ENCODE measurements at regions not wholly inside any gene's neighbourhood (a gene's known extent, or its start where the extent isn't known, plus 50 kb on each side); places are given as distances from the start of the nearest gene placed in this dataset.
A peak's percentile ranks its signal among the peaks of the same experiment; 100 is the strongest.

DNA sequence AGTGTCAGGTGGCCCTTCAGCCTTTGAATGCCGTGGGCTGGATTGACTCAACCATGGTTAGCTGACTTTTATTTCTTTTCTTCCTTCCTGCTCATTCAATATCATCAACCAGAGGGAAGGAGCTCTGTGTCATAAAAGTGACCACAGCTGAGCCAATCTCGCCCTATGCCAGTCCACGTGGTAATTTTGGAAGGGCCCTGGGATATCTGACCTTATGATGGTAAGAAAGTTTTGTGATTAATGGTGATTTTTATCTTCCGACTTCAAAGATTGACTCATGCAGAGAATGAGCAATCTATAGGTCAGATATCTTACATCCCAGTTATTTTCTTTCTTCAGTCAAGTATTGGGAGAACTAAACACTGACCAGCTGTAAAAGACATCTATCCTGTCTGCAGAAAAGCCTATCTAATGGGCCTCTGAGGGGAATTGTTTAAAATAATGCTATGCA, 170.3 kb downstream of the ZC3H11B start:
- H3K9me3 ChIP-seq: no peaks in the 10 kb centered on the region
- DNase-seq (no peak), ATAC-seq (no peak)
- intact Hi-C loops (cut with DNase I; ENCODE audit: low total_unique reads) (no loop called here), in situ Hi-C loops (cut with MboI; ENCODE audit: low sequenced_read_pairs in 4 of 4) (no loop called here)
- H3K4me1 ChIP-seq: no peaks in the 10 kb centered on the region
- H3K4me3 ChIP-seq: no peak overlapping the region
- H3K27ac ChIP-seq: no peak overlapping the region
- H3K27me3 ChIP-seq: no peaks in the 10 kb centered on the region
- H3K36me3 ChIP-seq: no peaks in the 10 kb centered on the region
- no peak for TF ChIP-seq POLR2A (IDR thresholded peaks at IDR 0.05)
- TF ChIP-seq CTCF (IDR thresholded peaks at IDR 0.05 in 4 of 5, conservative IDR thresholded peaks at IDR 0.05 in 1 of 5): no peak

- no peak overlapping the region for H3K4me3 ChIP-seq
- no peaks in the 10 kb centered on the region for H3K27me3 ChIP-seq
- H3K9me3 ChIP-seq: no peaks in the 10 kb centered on the region
- H3K27ac ChIP-seq: no peak overlapping the region
- intact Hi-C loops (cut with DNase I; ENCODE audit: low total_unique reads) (no loop called here), in situ Hi-C loops (cut with MboI; ENCODE audit: low sequenced_read_pairs in 4 of 4) (no loop called here)
- no peaks in the 10 kb centered on the region for H3K4me1 ChIP-seq
- TF ChIP-seq CTCF (IDR thresholded peaks at IDR 0.05 in 4 of 5, conservative IDR thresholded peaks at IDR 0.05 in 1 of 5): no peak
- TF ChIP-seq POLR2A (IDR thresholded peaks at IDR 0.05): no peak
- ATAC-seq (no peak), DNase-seq (no peak)
- no peaks in the 10 kb centered on the region for H3K36me3 ChIP-seq
Measured at GRCh38 chr1:219441884-219442283, 171.0 kb downstream of the ZC3H11B start.

GRCh38 chr1:219439376-219439775, 173.5 kb downstream of the ZC3H11B start:
- intact Hi-C loops (cut with DNase I; ENCODE audit: low total_unique reads) (no loop called here), in situ Hi-C loops (cut with MboI; ENCODE audit: low sequenced_read_pairs in 4 of 4) (no loop called here)
- TF ChIP-seq POLR2A (IDR thresholded peaks at IDR 0.05) (no peak), CTCF (IDR thresholded peaks at IDR 0.05 in 4 of 5, conservative IDR thresholded peaks at IDR 0.05 in 1 of 5) (no peak)
- no peak for ATAC-seq
- no peaks in the 10 kb centered on the region for H3K27me3 ChIP-seq
- no peak overlapping the region for H3K4me3 ChIP-seq
- no peaks in the 10 kb centered on the region for H3K36me3 ChIP-seq
- DNase-seq: no peak
- no peaks in the 10 kb centered on the region for H3K9me3 ChIP-seq
- H3K4me1 ChIP-seq: peaks cover 3 to 10% of the 10 kb centered on the region in 2 donors
- H3K27ac ChIP-seq: no peak overlapping the region

DNA sequence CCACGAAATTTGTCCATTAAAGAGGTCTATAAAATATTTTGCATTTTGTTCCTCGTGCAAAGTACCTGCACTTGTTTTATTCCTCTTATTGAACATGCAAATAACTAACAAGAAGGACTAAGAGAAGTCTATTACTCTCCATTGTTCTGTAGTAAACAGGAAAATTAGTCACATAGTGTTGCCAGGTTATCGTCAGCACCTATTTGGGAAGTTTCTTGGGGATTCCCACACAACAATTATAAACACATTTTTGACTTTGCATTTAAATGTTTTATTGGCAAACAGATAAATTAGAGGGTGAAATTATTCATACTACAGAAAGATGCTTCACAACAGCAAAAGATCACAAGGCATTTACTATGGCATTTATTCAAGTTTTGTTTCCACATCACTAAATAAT, 174.5 kb downstream of the ZC3H11B start:
- H3K9me3 ChIP-seq: no peaks in the 10 kb centered on the region
- H3K27ac ChIP-seq: no peak overlapping the region
- intact Hi-C loops (cut with DNase I; ENCODE audit: low total_unique reads): no loop called here
- H3K4me1 ChIP-seq: peaks cover 5 to 10% of the 10 kb centered on the region in 2 donors
- in situ Hi-C loops (cut with MboI; ENCODE audit: low sequenced_read_pairs in 4 of 4): no loop called here
- no peaks in the 10 kb centered on the region for H3K36me3 ChIP-seq
- TF ChIP-seq POLR2A (IDR thresholded peaks at IDR 0.05) (no peak), CTCF (IDR thresholded peaks at IDR 0.05 in 4 of 5, conservative IDR thresholded peaks at IDR 0.05 in 1 of 5) (no peak)
- DNase-seq (no peak), ATAC-seq (no peak)
- H3K27me3 ChIP-seq: no peaks in the 10 kb centered on the region
- H3K4me3 ChIP-seq: no peak overlapping the region

DNA sequence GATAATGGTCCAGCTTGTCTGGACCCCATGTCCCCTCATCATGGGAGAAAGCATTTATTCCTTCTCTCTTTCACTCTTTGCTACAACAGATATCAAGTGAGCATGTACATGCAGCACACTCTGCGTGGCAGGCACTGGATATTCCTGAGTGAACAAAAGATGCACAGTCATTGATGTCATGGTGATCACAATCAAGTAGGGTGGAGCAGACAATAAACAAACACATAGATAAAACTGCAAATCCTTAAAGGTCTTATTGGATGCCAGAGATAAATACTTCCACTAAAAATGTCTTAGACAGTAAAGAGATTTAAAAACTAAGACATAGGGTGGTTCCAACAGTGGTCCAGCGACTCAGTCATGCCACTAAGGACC, 178.0 kb downstream of the ZC3H11B start:
- peaks cover 5 to 10% of the 10 kb centered on the region in 2 donors for H3K4me1 ChIP-seq
- intact Hi-C loops (cut with DNase I; ENCODE audit: low total_unique reads) (no loop called here), in situ Hi-C loops (cut with MboI; ENCODE audit: low sequenced_read_pairs in 4 of 4) (no loop called here)
- H3K4me3 ChIP-seq: no peak overlapping the region
- H3K36me3 ChIP-seq: no peaks in the 10 kb centered on the region
- ATAC-seq (peak in 1 of 2 donors; percentile 27), DNase-seq (no peak)
- TF ChIP-seq CTCF (IDR thresholded peaks at IDR 0.05 in 4 of 5, conservative IDR thresholded peaks at IDR 0.05 in 1 of 5) (no peak), POLR2A (IDR thresholded peaks at IDR 0.05) (no peak)
- H3K27me3 ChIP-seq: no peaks in the 10 kb centered on the region
- peak overlapping the region in 1 of 4 donors; percentile 60 for H3K27ac ChIP-seq
- H3K9me3 ChIP-seq: no peaks in the 10 kb centered on the region
